Ovary (tissue), 7 donors: ENCODE measurements at regions not wholly inside any gene's neighbourhood (a gene's known extent, or its start where the extent isn't known, plus 50 kb on each side); places are given as distances from the start of the nearest gene placed in this dataset.

Experiments
- DNase-seq, 5 donors: peaks; one replicate each; pipeline ENCODE4 v3.0.0-alpha.2; 2019 to 2020
- H3K27ac ChIP-seq, 2 donors: fragments of 200-600 bp; one replicate each; pipeline versions ENCODE4 v1.5.1 to v1.8.0; 2019 to 2022
- H3K27me3 ChIP-seq: fragments of 200-600 bp; one replicate; pipeline ENCODE4 v1.8.0; 2022
- H3K36me3 ChIP-seq: fragments of 200-600 bp; sonication (generic); one replicate; pipeline ENCODE4 v1.5.1; 2019
- H3K4me1 ChIP-seq: one replicate; pipeline ENCODE4 v1.8.1; 2013; ENCODE audit warnings: mild to moderate bottlenecking, moderate library complexity; ENCODE audit not compliant: insufficient read depth
- H3K4me3 ChIP-seq: fragments of 200-600 bp; sonication (generic); one replicate; pipeline ENCODE4 v1.5.1; 2017
- H3K9me3 ChIP-seq, 2 donors: fragments of 200-600 bp in 1 of 2; sonication (generic) in 1 of 2; one replicate each; pipeline versions ENCODE4 v1.5.1 to v1.8.1; 2013 to 2019; ENCODE audit warnings: mild to moderate bottlenecking in 1 of 2, moderate library complexity in 1 of 2
- CTCF ChIP-seq, 3 donors: fragments of 450-650 bp in 2 of 3; fragments of 200-600 bp in 1 of 3; IDR thresholded peaks; one replicate each; pipeline versions ENCODE4 v1.5.1 to v1.8.0; 2016 to 2022; ENCODE audit warnings: antibody characterized with exemption in 3 of 3, mild to moderate bottlenecking in 1 of 3
- EP300 ChIP-seq: sonication (generic); formaldehyde crosslinking; IDR thresholded peaks from one replicate; pipeline ENCODE4 v1.6.1; 2017; ENCODE audit warnings: antibody characterized with exemption
- POLR2A ChIP-seq: fragments of 450-650 bp; IDR thresholded peaks from one replicate; pipeline ENCODE4 v1.6.1; 2017; ENCODE audit warnings: antibody characterized with exemption, mild to moderate bottlenecking, moderate library complexity
- WGBS, 3 donors: extraction: QIAGEN DNeasy Blood & Tissue Kit in 1 of 3; methylation state at CpG; one replicate each; pipeline versions ENCODE4 v1.1.5 to v1.1.7; 2013 to 2017; 5-methylcytosine and 5-hydroxymethylcytosine counted together
- intact Hi-C, 4 donors: fragments of 100-400 bp; cut with DNase I; formaldehyde crosslinking; loops; one replicate each; pipeline versions ENCODE4 v1.11.0 to v1.15.1; 2022 to 2023
- donor health status: DM: no; HTN: no; CAD: no; lungs with moderate emphysema.
- donor health status: DM: no; HTN: no; CAD: no.
- donor health status: Bipolar disorder and iron deficiency.
- donor health status: DM: no; HTN: no; CAD: no.
- donor health status: DM: yes; HTN: yes; CAD: no.

- Histone ChIP-seq H3K36me3 (no peaks in the 10 kb centered on the region), H3K27me3 (no peaks in the 10 kb centered on the region), H3K9me3 (no peaks in the 10 kb centered on the region), H3K4me1 (no peaks in the 10 kb centered on the region), H3K27ac (no peak overlapping the region), H3K4me3 (no peak overlapping the region)
- TF ChIP-seq CTCF (IDR thresholded peaks at IDR 0.05) (no peak), POLR2A (no peak), EP300 (no peak)
- no peak for DNase-seq
- intact Hi-C loops: no loop called here
Observed at GRCh38 chr15:35746121-35746520, 200.2 kb upstream of the DPH6 start.

- Histone ChIP-seq H3K4me1 (no peaks in the 10 kb centered on the region), H3K36me3 (no peaks in the 10 kb centered on the region), H3K27me3 (no peaks in the 10 kb centered on the region), H3K9me3 (no peaks in the 10 kb centered on the region), H3K27ac (no peak overlapping the region), H3K4me3 (no peak overlapping the region)
- WGBS, 3 donors: 94 to 97% (median 96%) methylated on average over 5 of the region's 5 CpGs
- no peak for DNase-seq
- intact Hi-C loops: no loop called here
- TF ChIP-seq POLR2A: no peak
- no peak for TF ChIP-seq EP300
- TF ChIP-seq CTCF (IDR thresholded peaks at IDR 0.05): no peak
Observed at GRCh38 chr15:35748105-35748504, 202.1 kb upstream of the DPH6 start.

- no peaks in the 10 kb centered on the region for H3K4me1 ChIP-seq
- TF ChIP-seq EP300 (no peak), CTCF (IDR thresholded peaks at IDR 0.05) (no peak), POLR2A (no peak)
- intact Hi-C loops: no loop called here
- no peak for DNase-seq
- no peaks in the 10 kb centered on the region for H3K9me3 ChIP-seq
- no peaks in the 10 kb centered on the region for H3K27me3 ChIP-seq
- no peak overlapping the region for H3K27ac ChIP-seq
- no peaks in the 10 kb centered on the region for H3K36me3 ChIP-seq
- no peak overlapping the region for H3K4me3 ChIP-seq
Observed at GRCh38 chr15:35750051-35750450, 204.1 kb upstream of the DPH6 start.

- H3K9me3 ChIP-seq: no peaks in the 10 kb centered on the region
- H3K36me3 ChIP-seq: no peaks in the 10 kb centered on the region
- H3K4me3 ChIP-seq: no peak overlapping the region
- no peaks in the 10 kb centered on the region for H3K4me1 ChIP-seq
- H3K27me3 ChIP-seq: no peaks in the 10 kb centered on the region
- intact Hi-C loops: no loop called here
- WGBS, 3 donors: 28 to 36% (median 29%) methylated on average over 14 of the region's 14 CpGs
- TF ChIP-seq CTCF (IDR thresholded peaks at IDR 0.05) (peak; percentile 50 to 67 (median 54)), EP300 (no peak), POLR2A (no peak)
- H3K27ac ChIP-seq: no peak overlapping the region
- peak; percentile 64 to 83 (median 64) for DNase-seq
Observed at GRCh38 chr15:35751413-35752133, 205.6 kb upstream of the DPH6 start.
